CD4-positive, alpha-beta T cell treated with Interleukin-2 at 100 ng/mL for 4 hours (primary cell): ENCODE measurements at regions not wholly inside any gene's neighbourhood (a gene's known extent, or its start where the extent isn't known, plus 50 kb on each side); places are given as distances from the start of the nearest gene placed in this dataset.
"Not testable (repeated sequence)": the region's sequence is repeated elsewhere in the genome, so short reads cannot be mapped to it uniquely, and the experiment has no call there.

ENCODE experiments used
- DNase-seq: peaks from one replicate; pipeline ENCODE4 v3.0.0-alpha.2; 2020; ENCODE audit warnings: low spot score

- no peak for DNase-seq
Observed at GRCh38 chr13:105684216-105684615, 851.2 kb downstream of the EFNB2 start.

- DNase-seq: no peak
Observed at GRCh38 chr13:105679838-105680237, 855.6 kb downstream of the EFNB2 start.

- no peak for DNase-seq
Observed at GRCh38 chr13:105678072-105678471, 857.4 kb downstream of the EFNB2 start.

GRCh38 chr13:105672881-105673280, 862.6 kb downstream of the EFNB2 start:
- no peak for DNase-seq

- DNase-seq: not testable (repeated sequence)
Observed at GRCh38 chr13:105671131-105671530, 864.3 kb downstream of the EFNB2 start.

GRCh38 chr13:105670179-105670990, 865.1 kb downstream of the EFNB2 start:
- no peak for DNase-seq

GRCh38 chr13:105665284-105665683, 870.2 kb downstream of the EFNB2 start:
- no peak for DNase-seq

GRCh38 chr13:105663182-105663581, 872.3 kb downstream of the EFNB2 start:
- DNase-seq: no peak

GRCh38 chr13:105660561-105660960, 874.9 kb downstream of the EFNB2 start:
- DNase-seq: no peak

- no peak for DNase-seq
Observed at GRCh38 chr13:105658431-105658830, 877.0 kb downstream of the EFNB2 start.

GRCh38 chr13:105655046-105655445, 880.4 kb downstream of the EFNB2 start:
- no peak for DNase-seq

GRCh38 chr13:105643966-105644365, 891.5 kb downstream of the EFNB2 start:
- DNase-seq: no peak

GRCh38 chr13:105642511-105642958, 892.9 kb downstream of the EFNB2 start:
- DNase-seq: no peak

- DNase-seq: no peak
Observed at GRCh38 chr13:105641121-105641520, 894.3 kb downstream of the EFNB2 start.

- no peak for DNase-seq
Observed at GRCh38 chr13:105638426-105638825, 897.0 kb downstream of the EFNB2 start.

- no peak for DNase-seq
Observed at GRCh38 chr13:105634059-105634458, 901.4 kb downstream of the EFNB2 start.

GRCh38 chr13:105630431-105630830, 905.0 kb downstream of the EFNB2 start:
- no peak for DNase-seq

- DNase-seq: no peak
Observed at GRCh38 chr13:105627270-105627669, 908.2 kb downstream of the EFNB2 start.

- no peak for DNase-seq
Observed at GRCh38 chr13:105625691-105626090, 909.8 kb downstream of the EFNB2 start.

GRCh38 chr13:105616333-105617075, 919.0 kb downstream of the EFNB2 start:
- DNase-seq: no peak

- DNase-seq: no peak
Observed at GRCh38 chr13:105612541-105612940, 922.9 kb downstream of the EFNB2 start.

GRCh38 chr13:105611424-105611823, 924.0 kb downstream of the EFNB2 start:
- no peak for DNase-seq

GRCh38 chr13:105608104-105608503, 927.4 kb downstream of the EFNB2 start:
- DNase-seq: no peak
